ENCODE measurements at regions not wholly inside any gene's neighbourhood (a gene's known extent, or its start where the extent isn't known, plus 50 kb on each side); places are given as distances from the start of the nearest gene placed in this dataset.

DNA sequence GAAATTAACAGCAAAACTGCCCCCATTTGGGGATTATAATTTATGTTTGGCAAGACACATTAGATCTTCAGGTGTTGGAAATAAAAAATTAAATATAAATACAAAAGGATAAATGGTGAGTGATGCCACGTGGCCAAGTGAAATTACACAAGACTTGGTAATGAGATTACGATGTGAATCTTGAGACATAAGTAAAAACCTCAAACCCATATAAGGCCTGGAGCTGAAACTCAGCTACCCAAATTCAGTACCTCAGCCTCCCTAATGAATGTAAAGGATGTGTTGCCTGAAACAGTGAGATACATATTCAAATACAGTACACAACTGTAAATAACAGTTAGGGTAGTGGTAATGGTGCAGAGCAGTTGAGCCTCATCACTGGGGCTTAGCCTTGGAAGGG lies 1146.6 kb downstream of the OTOL1 start:
- no peak overlapping the region for H3K27ac ChIP-seq (ENCODE audit: poor library complexity, severe bottlenecking)
- H3K27me3 ChIP-seq (ENCODE audit: insufficient read depth, poor library complexity, severe bottlenecking), result no peaks in the 10 kb centered on the region
- H3K4me1 ChIP-seq (ENCODE audit: insufficient read depth, poor library complexity, severe bottlenecking), result no peaks in the 10 kb centered on the region
- ATAC-seq (ENCODE audit: low read depth) (no peak), DNase-seq (ENCODE audit: low spot score) (no peak)
- TF ChIP-seq, protein P1, sequence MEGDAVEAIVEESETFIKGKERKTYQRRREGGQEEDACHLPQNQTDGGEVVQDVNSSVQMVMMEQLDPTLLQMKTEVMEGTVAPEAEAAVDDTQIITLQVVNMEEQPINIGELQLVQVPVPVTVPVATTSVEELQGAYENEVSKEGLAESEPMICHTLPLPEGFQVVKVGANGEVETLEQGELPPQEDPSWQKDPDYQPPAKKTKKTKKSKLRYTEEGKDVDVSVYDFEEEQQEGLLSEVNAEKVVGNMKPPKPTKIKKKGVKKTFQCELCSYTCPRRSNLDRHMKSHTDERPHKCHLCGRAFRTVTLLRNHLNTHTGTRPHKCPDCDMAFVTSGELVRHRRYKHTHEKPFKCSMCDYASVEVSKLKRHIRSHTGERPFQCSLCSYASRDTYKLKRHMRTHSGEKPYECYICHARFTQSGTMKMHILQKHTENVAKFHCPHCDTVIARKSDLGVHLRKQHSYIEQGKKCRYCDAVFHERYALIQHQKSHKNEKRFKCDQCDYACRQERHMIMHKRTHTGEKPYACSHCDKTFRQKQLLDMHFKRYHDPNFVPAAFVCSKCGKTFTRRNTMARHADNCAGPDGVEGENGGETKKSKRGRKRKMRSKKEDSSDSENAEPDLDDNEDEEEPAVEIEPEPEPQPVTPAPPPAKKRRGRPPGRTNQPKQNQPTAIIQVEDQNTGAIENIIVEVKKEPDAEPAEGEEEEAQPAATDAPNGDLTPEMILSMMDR (IDR thresholded peaks at IDR 0.05; ENCODE audit: poor library complexity, severe bottlenecking), result no peak
- no peaks in the 10 kb centered on the region for H3K36me3 ChIP-seq (ENCODE audit: low read depth)
- no peaks in the 10 kb centered on the region for H3K9me3 ChIP-seq (ENCODE audit: severe bottlenecking)
- no peak overlapping the region for H3K4me3 ChIP-seq (ENCODE audit: severe bottlenecking)

DNA sequence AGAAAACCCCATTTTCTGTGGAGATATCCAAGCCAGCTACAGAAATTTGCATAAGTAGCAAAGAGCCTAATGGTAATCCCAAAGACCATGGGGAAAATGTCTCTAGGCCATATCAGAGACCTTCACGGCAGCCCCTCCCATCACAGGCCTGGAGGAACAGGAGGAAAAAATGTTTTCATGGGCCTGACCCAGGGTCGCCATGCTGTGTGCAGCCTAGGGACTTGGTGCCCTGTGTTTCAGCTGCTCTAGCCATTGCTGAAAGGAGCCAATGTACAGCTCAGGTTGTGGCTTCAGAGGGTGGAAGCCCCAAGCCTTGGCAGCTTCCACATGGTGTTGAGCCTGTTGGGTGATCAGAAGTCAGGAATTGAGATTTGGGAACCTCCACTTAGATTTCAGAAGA lies 1150.7 kb downstream of the OTOL1 start:
- DNase-seq (ENCODE audit: low spot score), result no peak

GRCh38 chr3:162658003-162658402 lies 1161.4 kb downstream of the OTOL1 start:
- Histone ChIP-seq H3K9me3 (ENCODE audit: severe bottlenecking) (no peaks in the 10 kb centered on the region), H3K27ac (ENCODE audit: poor library complexity, severe bottlenecking) (no peak overlapping the region), H3K4me3 (ENCODE audit: severe bottlenecking) (no peak overlapping the region), H3K4me1 (ENCODE audit: insufficient read depth, poor library complexity, severe bottlenecking) (no peaks in the 10 kb centered on the region), H3K27me3 (ENCODE audit: insufficient read depth, poor library complexity, severe bottlenecking) (no peaks in the 10 kb centered on the region), H3K36me3 (ENCODE audit: low read depth) (no peaks in the 10 kb centered on the region)
- ATAC-seq (ENCODE audit: low read depth), result no peak
- DNase-seq (ENCODE audit: low spot score), result no peak
- TF ChIP-seq, protein P1 (IDR thresholded peaks at IDR 0.05; ENCODE audit: poor library complexity, severe bottlenecking), result no peak

More for the DNA sequence above, 1150.7 kb downstream of the OTOL1 start:
- TF ChIP-seq, protein P1 (IDR thresholded peaks at IDR 0.05; ENCODE audit: poor library complexity, severe bottlenecking), result no peak
- Histone ChIP-seq H3K27me3 (ENCODE audit: insufficient read depth, poor library complexity, severe bottlenecking) (no peaks in the 10 kb centered on the region), H3K4me3 (ENCODE audit: severe bottlenecking) (no peak overlapping the region), H3K4me1 (ENCODE audit: insufficient read depth, poor library complexity, severe bottlenecking) (no peaks in the 10 kb centered on the region), H3K27ac (ENCODE audit: poor library complexity, severe bottlenecking) (no peak overlapping the region), H3K36me3 (ENCODE audit: low read depth) (no peaks in the 10 kb centered on the region), H3K9me3 (ENCODE audit: severe bottlenecking) (no peaks in the 10 kb centered on the region)
- ATAC-seq (ENCODE audit: low read depth), result no peak

- no peak for DNase-seq (ENCODE audit: low spot score)
- Histone ChIP-seq H3K27ac (ENCODE audit: poor library complexity, severe bottlenecking) (no peak overlapping the region), H3K27me3 (ENCODE audit: insufficient read depth, poor library complexity, severe bottlenecking) (no peaks in the 10 kb centered on the region), H3K4me3 (ENCODE audit: severe bottlenecking) (no peak overlapping the region), H3K9me3 (ENCODE audit: severe bottlenecking) (no peaks in the 10 kb centered on the region), H3K36me3 (ENCODE audit: low read depth) (no peaks in the 10 kb centered on the region), H3K4me1 (ENCODE audit: insufficient read depth, poor library complexity, severe bottlenecking) (no peaks in the 10 kb centered on the region)
- TF ChIP-seq, protein P1 (IDR thresholded peaks at IDR 0.05; ENCODE audit: poor library complexity, severe bottlenecking), result no peak
- ATAC-seq (ENCODE audit: low read depth), result no peak
Measured at GRCh38 chr3:162665684-162666391, 1169.2 kb downstream of the OTOL1 start.

DNA sequence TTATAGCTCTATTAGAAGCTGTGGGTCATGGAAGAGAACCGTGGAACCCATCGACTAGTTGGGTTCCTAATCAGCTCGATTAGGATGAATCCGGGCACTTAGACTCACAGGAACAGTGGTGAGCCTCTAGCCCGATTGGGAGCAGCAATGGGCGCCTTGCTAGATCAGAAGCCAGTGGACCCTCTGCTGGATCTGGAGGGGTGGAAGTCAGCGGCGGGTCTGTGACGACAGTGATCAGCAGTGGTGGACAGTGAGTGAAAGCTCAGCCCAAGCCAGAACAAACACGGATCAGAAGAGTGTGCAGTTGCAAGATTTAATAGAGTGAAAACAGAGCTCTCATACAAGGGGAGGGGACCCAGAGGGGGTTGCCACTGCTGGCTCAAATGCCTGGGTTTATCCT lies 1170.2 kb downstream of the OTOL1 start:
- Histone ChIP-seq H3K9me3 (ENCODE audit: severe bottlenecking) (no peaks in the 10 kb centered on the region), H3K36me3 (ENCODE audit: low read depth) (no peaks in the 10 kb centered on the region), H3K4me1 (ENCODE audit: insufficient read depth, poor library complexity, severe bottlenecking) (no peaks in the 10 kb centered on the region), H3K4me3 (ENCODE audit: severe bottlenecking) (no peak overlapping the region), H3K27ac (ENCODE audit: poor library complexity, severe bottlenecking) (no peak overlapping the region), H3K27me3 (ENCODE audit: insufficient read depth, poor library complexity, severe bottlenecking) (no peaks in the 10 kb centered on the region)
- no peak for ATAC-seq (ENCODE audit: low read depth)
- TF ChIP-seq, protein P1 (IDR thresholded peaks at IDR 0.05; ENCODE audit: poor library complexity, severe bottlenecking), result no peak
- no peak for DNase-seq (ENCODE audit: low spot score)

Measured in RWPE2 (cell line).